ENCODE measurements at regions not wholly inside any gene's neighbourhood (a gene's known extent, or its start where the extent isn't known, plus 50 kb on each side); places are given as distances from the start of the nearest gene placed in this dataset.

- DNase-seq = no peak
Observed at GRCh38 chr15:46671336-46671735, 1036.5 kb downstream of the SQOR start.

GRCh38 chr15:46672041-46672440 lies 1037.2 kb downstream of the SQOR start:
- DNase-seq = no peak

GRCh38 chr15:46676233-46677206 lies 1040.8 kb upstream of the SEMA6D start:
- DNase-seq = no peak

GRCh38 chr15:46677491-46677890 lies 1039.8 kb upstream of the SEMA6D start:
- DNase-seq = no peak

- no peak for DNase-seq
Observed at GRCh38 chr15:46681901-46682300, 1035.4 kb upstream of the SEMA6D start.

GRCh38 chr15:46682969-46683791 lies 1034.1 kb upstream of the SEMA6D start:
- no peak for DNase-seq

- no peak for DNase-seq
Observed at GRCh38 chr15:46685096-46685495, 1032.2 kb upstream of the SEMA6D start.

GRCh38 chr15:46685681-46686080 lies 1031.6 kb upstream of the SEMA6D start:
- DNase-seq = no peak

GRCh38 chr15:46696281-46696680 lies 1021.0 kb upstream of the SEMA6D start:
- DNase-seq = no peak

- no peak for DNase-seq
Observed at GRCh38 chr15:46701346-46701745, 1016.0 kb upstream of the SEMA6D start.

GRCh38 chr15:46701896-46702295 lies 1015.4 kb upstream of the SEMA6D start:
- DNase-seq = no peak

GRCh38 chr15:46703020-46703861 lies 1014.1 kb upstream of the SEMA6D start:
- DNase-seq = no peak

- no peak for DNase-seq
Observed at GRCh38 chr15:46703871-46704637, 1013.3 kb upstream of the SEMA6D start.

GRCh38 chr15:46707452-46707851 lies 1009.9 kb upstream of the SEMA6D start:
- no peak for DNase-seq

GRCh38 chr15:46708226-46708625 lies 1009.1 kb upstream of the SEMA6D start:
- DNase-seq = no peak

GRCh38 chr15:46709460-46710083 lies 1007.7 kb upstream of the SEMA6D start:
- no peak for DNase-seq

GRCh38 chr15:46710401-46710960 lies 1006.8 kb upstream of the SEMA6D start:
- no peak for DNase-seq

- DNase-seq = no peak
Observed at GRCh38 chr15:46713045-46713444, 1004.3 kb upstream of the SEMA6D start.

GRCh38 chr15:46714950-46715349 lies 1002.4 kb upstream of the SEMA6D start:
- DNase-seq = no peak

GRCh38 chr15:46723308-46723707 lies 994.0 kb upstream of the SEMA6D start:
- no peak for DNase-seq

GRCh38 chr15:46732060-46732459 lies 985.2 kb upstream of the SEMA6D start:
- DNase-seq = no peak
